ENCODE measurements at regions not wholly inside any gene's neighbourhood (a gene's known extent, or its start where the extent isn't known, plus 50 kb on each side); places are given as distances from the start of the nearest gene placed in this dataset.
"Not testable (repeated sequence)": the region's sequence is repeated elsewhere in the genome, so short reads cannot be mapped to it uniquely, and the experiment has no call there.

GRCh38 chr5:44756097-44756496 lies 52.6 kb upstream of the MRPS30 start:
- not testable (repeated sequence) for H3K4me1 ChIP-seq, H3K9me3 ChIP-seq, H3K27me3 ChIP-seq, H3K27ac ChIP-seq, H3K4me3 ChIP-seq, H3K36me3 ChIP-seq, DNase-seq

- Histone ChIP-seq H3K36me3 (no peaks in the 10 kb centered on the region), H3K27me3 (no peaks in the 10 kb centered on the region), H3K4me1 (no peaks in the 10 kb centered on the region), H3K9me3 (no peaks in the 10 kb centered on the region), H3K4me3 (no peak overlapping the region), H3K27ac (no peak overlapping the region)
- TF ChIP-seq POLR2A (IDR thresholded peaks at IDR 0.05) (no peak), CTCF (IDR thresholded peaks at IDR 0.05) (no peak)
- DNase-seq, result no peak
These were observed 61.4 kb upstream of the MRPS30 start for GRCh38 chr5:44747396-44747795.

- Histone ChIP-seq H3K4me3 (no peak overlapping the region), H3K27me3 (no peaks in the 10 kb centered on the region), H3K4me1 (no peaks in the 10 kb centered on the region), H3K27ac (no peak overlapping the region), H3K9me3 (no peaks in the 10 kb centered on the region), H3K36me3 (no peaks in the 10 kb centered on the region)
- no peak for TF ChIP-seq CTCF (IDR thresholded peaks at IDR 0.05)
- TF ChIP-seq POLR2A (IDR thresholded peaks at IDR 0.05), result no peak
- DNase-seq, result no peak
These were observed 68.1 kb upstream of the MRPS30 start for GRCh38 chr5:44740660-44741059.

GRCh38 chr5:44729536-44729935 lies 79.2 kb upstream of the MRPS30 start:
- Histone ChIP-seq H3K4me1 (no peaks in the 10 kb centered on the region), H3K4me3 (no peak overlapping the region), H3K36me3 (no peaks in the 10 kb centered on the region), H3K9me3 (no peaks in the 10 kb centered on the region), H3K27me3 (no peaks in the 10 kb centered on the region), H3K27ac (no peak overlapping the region)
- DNase-seq, result no peak
- no peak for TF ChIP-seq CTCF (IDR thresholded peaks at IDR 0.05)
- no peak for TF ChIP-seq POLR2A (IDR thresholded peaks at IDR 0.05)

- no peak for DNase-seq
- H3K9me3 ChIP-seq, result no peaks in the 10 kb centered on the region
- no peaks in the 10 kb centered on the region for H3K27me3 ChIP-seq
- TF ChIP-seq CTCF (IDR thresholded peaks at IDR 0.05), result no peak
- TF ChIP-seq POLR2A (IDR thresholded peaks at IDR 0.05), result no peak
- H3K4me1 ChIP-seq, result no peaks in the 10 kb centered on the region
- no peak overlapping the region for H3K4me3 ChIP-seq
- no peak overlapping the region for H3K27ac ChIP-seq
- no peaks in the 10 kb centered on the region for H3K36me3 ChIP-seq
These were observed 81.6 kb upstream of the MRPS30 start for GRCh38 chr5:44727100-44727499.

GRCh38 chr5:44719856-44720255 lies 88.9 kb upstream of the MRPS30 start:
- Histone ChIP-seq H3K4me1 (no peaks in the 10 kb centered on the region), H3K4me3 (no peak overlapping the region), H3K9me3 (no peaks in the 10 kb centered on the region), H3K27ac (no peak overlapping the region), H3K36me3 (no peaks in the 10 kb centered on the region), H3K27me3 (no peaks in the 10 kb centered on the region)
- no peak for DNase-seq
- TF ChIP-seq CTCF (IDR thresholded peaks at IDR 0.05), result no peak
- no peak for TF ChIP-seq POLR2A (IDR thresholded peaks at IDR 0.05)

Data from Peyer's patch (tissue), 4 donors.